Esophagus muscularis mucosa (tissue), 4 donors: ENCODE measurements at regions not wholly inside any gene's neighbourhood (a gene's known extent, or its start where the extent isn't known, plus 50 kb on each side); places are given as distances from the start of the nearest gene placed in this dataset.

Experiments used
- EP300 ChIP-seq: sonication (generic); formaldehyde crosslinking; IDR thresholded peaks from one replicate; pipeline ENCODE4 v1.6.1; 2017; ENCODE audit warnings: antibody characterized with exemption
- POLR2A ChIP-seq: fragments of 450-650 bp; IDR thresholded peaks from one replicate; pipeline ENCODE4 v1.6.1; 2017; ENCODE audit warnings: antibody characterized with exemption, moderate library complexity, mild to moderate bottlenecking, low read depth
- POLR2AphosphoS5 ChIP-seq, 2 donors: sonication (generic); formaldehyde crosslinking; IDR thresholded peaks; one replicate each; pipeline ENCODE4 v1.6.1; 2017; ENCODE audit warnings: antibody characterized with exemption in 2 of 2
- TF ChIP-seq, protein P1 (sequence below), 3 experiments: fragments of 200-600 bp in 2 of 3; fragments of 450-650 bp in 1 of 3; sonication (generic) in 2 of 3; IDR thresholded peaks; one replicate each; pipeline ENCODE4 v1.5.1; 2017 to 2019; ENCODE audit warnings: antibody characterized with exemption in 3 of 3, mild to moderate bottlenecking in 2 of 3, moderate library complexity in 1 of 3

DNA sequence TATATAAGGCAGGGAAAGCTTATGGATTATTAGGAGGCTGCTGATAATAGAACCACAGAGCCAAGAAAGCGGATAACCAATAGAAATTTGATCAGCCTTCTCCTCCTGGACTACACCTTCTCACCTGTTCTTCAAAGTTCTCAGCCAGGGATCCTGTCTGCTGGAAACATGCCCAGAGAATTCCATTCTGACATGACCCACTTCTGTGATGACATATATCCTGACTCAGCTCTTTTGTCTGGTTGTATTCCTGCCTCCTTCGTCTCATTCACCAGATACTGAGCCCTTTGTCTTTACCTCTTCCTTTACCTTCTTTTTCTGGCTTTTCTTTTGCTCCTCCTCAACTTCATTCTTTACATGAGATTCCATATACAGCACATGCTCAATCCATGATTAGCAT lies 576.1 kb downstream of the CDH11 start:
- TF ChIP-seq POLR2AphosphoS5 (IDR thresholded peaks at IDR 0.05) (no peak), EP300 (no peak), POLR2A (no peak)
- TF ChIP-seq, protein P1, sequence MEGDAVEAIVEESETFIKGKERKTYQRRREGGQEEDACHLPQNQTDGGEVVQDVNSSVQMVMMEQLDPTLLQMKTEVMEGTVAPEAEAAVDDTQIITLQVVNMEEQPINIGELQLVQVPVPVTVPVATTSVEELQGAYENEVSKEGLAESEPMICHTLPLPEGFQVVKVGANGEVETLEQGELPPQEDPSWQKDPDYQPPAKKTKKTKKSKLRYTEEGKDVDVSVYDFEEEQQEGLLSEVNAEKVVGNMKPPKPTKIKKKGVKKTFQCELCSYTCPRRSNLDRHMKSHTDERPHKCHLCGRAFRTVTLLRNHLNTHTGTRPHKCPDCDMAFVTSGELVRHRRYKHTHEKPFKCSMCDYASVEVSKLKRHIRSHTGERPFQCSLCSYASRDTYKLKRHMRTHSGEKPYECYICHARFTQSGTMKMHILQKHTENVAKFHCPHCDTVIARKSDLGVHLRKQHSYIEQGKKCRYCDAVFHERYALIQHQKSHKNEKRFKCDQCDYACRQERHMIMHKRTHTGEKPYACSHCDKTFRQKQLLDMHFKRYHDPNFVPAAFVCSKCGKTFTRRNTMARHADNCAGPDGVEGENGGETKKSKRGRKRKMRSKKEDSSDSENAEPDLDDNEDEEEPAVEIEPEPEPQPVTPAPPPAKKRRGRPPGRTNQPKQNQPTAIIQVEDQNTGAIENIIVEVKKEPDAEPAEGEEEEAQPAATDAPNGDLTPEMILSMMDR (IDR thresholded peaks at IDR 0.05) = no peak
